ENCODE measurements at regions not wholly inside any gene's neighbourhood (a gene's known extent, or its start where the extent isn't known, plus 50 kb on each side); places are given as distances from the start of the nearest gene placed in this dataset.
A peak's percentile ranks its signal among the peaks of the same experiment; 100 is the strongest.

GRCh38 chr2:201956361-201956760, 77.3 kb upstream of the FZD7 start:
- no peak overlapping the region for H2AFZ ChIP-seq (ENCODE audit: low read length)
- no peaks in the 10 kb centered on the region for H3K9me2 ChIP-seq (replicated peaks; ENCODE audit: insufficient read depth, low read length)
- H3F3A ChIP-seq (ENCODE audit: insufficient read depth, low read length): no peaks in the 10 kb centered on the region
- no peak for DNase-seq
- no peaks in the 10 kb centered on the region for H3K9me3 ChIP-seq (replicated peaks; ENCODE audit: insufficient read depth, low read length)
- no peak overlapping the region for H3K9ac ChIP-seq (ENCODE audit: low read length)
- no peak overlapping the region for H3K4me3 ChIP-seq (ENCODE audit: low read length)
- H3K27ac ChIP-seq (ENCODE audit: low read length): no peak overlapping the region
- no peaks in the 10 kb centered on the region for H3K79me2 ChIP-seq (ENCODE audit: low read length)
- H3K4me2 ChIP-seq (ENCODE audit: low read depth, low read length): no peak overlapping the region
- no peaks in the 10 kb centered on the region for H4K20me1 ChIP-seq (ENCODE audit: insufficient read depth, low read length)
- H3K27me3 ChIP-seq (replicated peaks; ENCODE audit: insufficient read depth, low read length): no peaks in the 10 kb centered on the region
- TF ChIP-seq CTCF (IDR thresholded peaks at IDR 0.05; ENCODE audit: low read length) (no peak), EZH2phosphoT487 (IDR thresholded peaks at IDR 0.05; ENCODE audit: low read length) (no peak), EZH2 (optimal IDR thresholded peaks at IDR 0.05; ENCODE audit: low read depth, low read length) (no peak)
- H3K36me3 ChIP-seq (replicated peaks; ENCODE audit: insufficient read depth, low read length): no peaks in the 10 kb centered on the region
- peaks cover 9% of the 10 kb centered on the region; the same call in 1 of the 2 replicates for H3K4me1 ChIP-seq (ENCODE audit: low read length)

- Histone ChIP-seq H2AFZ (ENCODE audit: low read length) (no peak overlapping the region), H3K27ac (ENCODE audit: low read length) (no peak overlapping the region), H3K4me3 (ENCODE audit: low read length) (no peak overlapping the region), H3K79me2 (ENCODE audit: low read length) (no peaks in the 10 kb centered on the region), H3K27me3 (replicated peaks; ENCODE audit: insufficient read depth, low read length) (no peaks in the 10 kb centered on the region), H3K9ac (ENCODE audit: low read length) (no peak overlapping the region), H3K4me2 (ENCODE audit: low read depth, low read length) (no peak overlapping the region), H3K4me1 (ENCODE audit: low read length) (peaks cover 9% of the 10 kb centered on the region; the same call in 1 of the 2 replicates), H4K20me1 (ENCODE audit: insufficient read depth, low read length) (no peaks in the 10 kb centered on the region), H3K36me3 (replicated peaks; ENCODE audit: insufficient read depth, low read length) (no peaks in the 10 kb centered on the region), H3F3A (ENCODE audit: insufficient read depth, low read length) (no peaks in the 10 kb centered on the region), H3K9me3 (replicated peaks; ENCODE audit: insufficient read depth, low read length) (no peaks in the 10 kb centered on the region), H3K9me2 (replicated peaks; ENCODE audit: insufficient read depth, low read length) (no peaks in the 10 kb centered on the region)
- no peak for DNase-seq
- TF ChIP-seq EZH2 (optimal IDR thresholded peaks at IDR 0.05; ENCODE audit: low read depth, low read length) (no peak), EZH2phosphoT487 (IDR thresholded peaks at IDR 0.05; ENCODE audit: low read length) (no peak), CTCF (IDR thresholded peaks at IDR 0.05; ENCODE audit: low read length) (no peak)
Measured at GRCh38 chr2:201957091-201957490, 76.6 kb upstream of the FZD7 start.

GRCh38 chr2:201959198-201959597, 74.5 kb upstream of the FZD7 start:
- Histone ChIP-seq H3K36me3 (replicated peaks; ENCODE audit: insufficient read depth, low read length) (no peaks in the 10 kb centered on the region), H3K27ac (ENCODE audit: low read length) (no peak overlapping the region), H3K4me3 (ENCODE audit: low read length) (no peak overlapping the region), H3K79me2 (ENCODE audit: low read length) (no peaks in the 10 kb centered on the region), H3F3A (ENCODE audit: insufficient read depth, low read length) (0 out of 2 replicates have a peak, but pooled peaks cover under 1% of the 10 kb centered on the region), H3K9me3 (replicated peaks; ENCODE audit: insufficient read depth, low read length) (no peaks in the 10 kb centered on the region), H2AFZ (ENCODE audit: low read length) (no peak overlapping the region), H3K9me2 (replicated peaks; ENCODE audit: insufficient read depth, low read length) (no peaks in the 10 kb centered on the region), H4K20me1 (ENCODE audit: insufficient read depth, low read length) (no peaks in the 10 kb centered on the region), H3K4me1 (ENCODE audit: low read length) (peaks cover 11% of the 10 kb centered on the region), H3K27me3 (replicated peaks; ENCODE audit: insufficient read depth, low read length) (no peaks in the 10 kb centered on the region), H3K4me2 (ENCODE audit: low read depth, low read length) (0 out of 2 replicates have a peak overlapping the region, but pooled peaks have one; percentile 1), H3K9ac (ENCODE audit: low read length) (no peak overlapping the region)
- TF ChIP-seq EZH2 (optimal IDR thresholded peaks at IDR 0.05; ENCODE audit: low read depth, low read length): no peak
- TF ChIP-seq EZH2phosphoT487 (IDR thresholded peaks at IDR 0.05; ENCODE audit: low read length): no peak
- no peak for TF ChIP-seq CTCF (IDR thresholded peaks at IDR 0.05; ENCODE audit: low read length)
- peak; percentile 40 for DNase-seq

Data from MM.1S (cell line).